ENCODE measurements at regions not wholly inside any gene's neighbourhood (a gene's known extent, or its start where the extent isn't known, plus 50 kb on each side); places are given as distances from the start of the nearest gene placed in this dataset.
"Not testable (repeated sequence)": the region's sequence is repeated elsewhere in the genome, so short reads cannot be mapped to it uniquely, and the experiment has no call there.

GRCh38 chr21:28391938-28392849 is 600.5 kb downstream of the LTN1 start:
- Mint-ChIP-seq H3K4me3 (no peak overlapping the region), H3K9me3 (peaks cover 3% of the 10 kb centered on the region), H3K27me3 (no peaks in the 10 kb centered on the region), H3K4me1 (no peaks in the 10 kb centered on the region), H3K36me3 (ENCODE audit: low read depth) (no peaks in the 10 kb centered on the region), H3K27ac (no peak overlapping the region)
- intact Hi-C loops (cut with micrococcal nuclease) = no loop called here
- ChIA-PET CTCF (no interaction called here), POLR2A (no interaction called here)
- no peak for DNase-seq
- ATAC-seq (ENCODE audit: low read depth) = no peak
- no peak for TF ChIP-seq CTCF (IDR thresholded peaks at IDR 0.05)

- TF ChIP-seq CTCF (IDR thresholded peaks at IDR 0.05) = no peak
- H3K4me3 Mint-ChIP-seq = no peak overlapping the region
- no peak overlapping the region for H3K27ac Mint-ChIP-seq
- ChIA-PET CTCF (no interaction called here), POLR2A (no interaction called here)
- DNase-seq (no peak), ATAC-seq (ENCODE audit: low read depth) (no peak)
- no peaks in the 10 kb centered on the region for H3K4me1 Mint-ChIP-seq
- H3K36me3 Mint-ChIP-seq (ENCODE audit: low read depth) = no peaks in the 10 kb centered on the region
- no peaks in the 10 kb centered on the region for H3K9me3 Mint-ChIP-seq
- H3K27me3 Mint-ChIP-seq = no peaks in the 10 kb centered on the region
- intact Hi-C loops (cut with micrococcal nuclease) = no loop called here
Observed at GRCh38 chr21:28387220-28387619, 605.5 kb downstream of the LTN1 start.

- ATAC-seq (ENCODE audit: low read depth) (no peak), DNase-seq (no peak)
- no peak overlapping the region for H3K27ac Mint-ChIP-seq
- no peaks in the 10 kb centered on the region for H3K27me3 Mint-ChIP-seq
- H3K36me3 Mint-ChIP-seq (ENCODE audit: low read depth) = no peaks in the 10 kb centered on the region
- H3K9me3 Mint-ChIP-seq = no peaks in the 10 kb centered on the region
- CTCF ChIA-PET = no interaction called here
- intact Hi-C loops (cut with micrococcal nuclease) = no loop called here
- H3K4me1 Mint-ChIP-seq = no peaks in the 10 kb centered on the region
- TF ChIP-seq CTCF (IDR thresholded peaks at IDR 0.05) = no peak
- POLR2A ChIA-PET = no interaction called here
- H3K4me3 Mint-ChIP-seq = no peak overlapping the region
Observed at GRCh38 chr21:28385845-28386244, 606.8 kb downstream of the LTN1 start.

DNA sequence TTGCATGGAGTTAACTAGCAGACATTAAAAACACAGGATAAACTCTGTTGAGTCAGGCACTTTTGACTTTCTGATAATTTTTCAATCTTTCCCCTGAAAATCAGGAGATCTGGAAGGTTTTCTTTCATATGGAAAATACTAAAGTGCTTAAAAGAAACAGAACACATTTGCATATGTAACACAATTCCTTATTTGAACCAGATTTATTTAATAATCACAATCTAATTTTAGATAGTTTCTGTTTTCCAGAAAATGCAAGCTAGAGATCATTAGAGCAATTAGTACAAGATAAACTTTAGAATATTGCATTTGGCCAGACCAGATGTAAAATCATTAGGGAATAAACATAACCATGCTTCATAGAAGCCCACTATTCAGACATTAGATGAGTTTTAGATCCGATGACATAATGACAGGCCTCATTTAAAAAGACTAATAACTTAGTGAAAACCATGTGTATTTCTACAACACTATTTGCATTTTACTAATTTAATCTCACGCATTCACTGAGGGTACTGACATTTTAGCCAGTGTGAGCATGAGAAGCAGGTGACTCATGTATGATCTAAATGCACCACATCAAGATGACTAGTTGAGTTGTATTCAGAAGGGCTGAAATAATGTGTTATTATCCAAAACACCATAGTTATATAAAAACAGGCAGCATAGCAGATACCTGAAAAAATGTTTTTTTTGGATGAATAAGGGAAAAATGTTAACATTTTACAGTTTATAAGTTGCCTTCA is 611.5 kb downstream of the LTN1 start:
- H3K9me3 Mint-ChIP-seq; H3K27ac Mint-ChIP-seq; H3K36me3 Mint-ChIP-seq (ENCODE audit: low read depth); DNase-seq; H3K4me3 Mint-ChIP-seq; H3K27me3 Mint-ChIP-seq; intact Hi-C loops (cut with micrococcal nuclease); POLR2A ChIA-PET; ATAC-seq (ENCODE audit: low read depth); H3K4me1 Mint-ChIP-seq; CTCF ChIA-PET: not testable (repeated sequence)

DNA sequence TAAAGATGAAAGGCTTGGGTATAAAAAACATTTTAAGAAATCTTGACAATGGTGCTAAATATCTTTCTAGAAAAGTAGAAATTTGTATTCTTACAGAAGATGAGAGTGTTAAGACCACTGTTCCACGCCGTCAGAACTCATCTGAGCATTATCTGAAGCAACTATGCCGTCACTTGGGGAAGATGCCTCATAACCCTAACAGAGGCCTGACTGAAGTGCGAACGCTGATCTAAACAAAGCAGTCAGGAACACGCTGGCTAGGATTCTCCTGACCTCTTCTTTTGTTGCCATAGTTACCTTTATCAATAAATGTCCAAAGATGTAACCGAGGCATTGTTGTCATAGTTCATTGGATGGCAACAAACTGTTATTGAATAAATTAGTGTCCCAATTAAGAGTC is 612.4 kb downstream of the LTN1 start:
- intact Hi-C loops (cut with micrococcal nuclease) = no loop called here
- no peak for TF ChIP-seq CTCF (IDR thresholded peaks at IDR 0.05)
- ChIA-PET CTCF (no interaction called here), POLR2A (no interaction called here)
- DNase-seq = no peak
- H3K36me3 Mint-ChIP-seq (ENCODE audit: low read depth) = no peaks in the 10 kb centered on the region
- H3K27me3 Mint-ChIP-seq = peaks cover 2% of the 10 kb centered on the region
- H3K4me1 Mint-ChIP-seq = no peaks in the 10 kb centered on the region
- no peaks in the 10 kb centered on the region for H3K9me3 Mint-ChIP-seq
- H3K27ac Mint-ChIP-seq = no peak overlapping the region
- no peak for ATAC-seq (ENCODE audit: low read depth)
- no peak overlapping the region for H3K4me3 Mint-ChIP-seq

All from activated B cell treated with CpG ODN at 0.5 μM for 24 hours (primary cell).